Activated CD8-positive, alpha-beta memory T cell treated with anti-CD3 and anti-CD28 coated beads for 24 hours (primary cell): ENCODE measurements at regions not wholly inside any gene's neighbourhood (a gene's known extent, or its start where the extent isn't known, plus 50 kb on each side); places are given as distances from the start of the nearest gene placed in this dataset.

Source experiments
- DNase-seq: peaks from one replicate; pipeline ENCODE4 v3.0.0-alpha.2; 2020

GRCh38 chr7:441684-442421 is 77.8 kb downstream of the PDGFA start:
- no peak for DNase-seq

GRCh38 chr7:442457-442856 is 77.2 kb downstream of the PDGFA start:
- DNase-seq: no peak

GRCh38 chr7:443279-443833 is 76.3 kb downstream of the PDGFA start:
- no peak for DNase-seq

GRCh38 chr7:444606-445005 is 75.0 kb downstream of the PDGFA start:
- no peak for DNase-seq

- DNase-seq: no peak
Measured at GRCh38 chr7:445020-445419, 74.6 kb downstream of the PDGFA start.

GRCh38 chr7:445563-446288 is 73.9 kb downstream of the PDGFA start:
- DNase-seq: no peak

- no peak for DNase-seq
Measured at GRCh38 chr7:446289-446935, 73.2 kb downstream of the PDGFA start.
